ENCODE measurements at regions not wholly inside any gene's neighbourhood (a gene's known extent, or its start where the extent isn't known, plus 50 kb on each side); places are given as distances from the start of the nearest gene placed in this dataset.
"Not testable (repeated sequence)": the region's sequence is repeated elsewhere in the genome, so short reads cannot be mapped to it uniquely, and the experiment has no call there.

- H3K27me3 Mint-ChIP-seq (ENCODE audit: low read depth), result peaks cover 3% of the 10 kb centered on the region
- no peak for DNase-seq (ENCODE audit: low spot score in 2 of 2, unreplicated experiment in 2 of 2)
- no peaks in the 10 kb centered on the region for H3K36me3 Mint-ChIP-seq
- H3K4me3 Mint-ChIP-seq, result no peak overlapping the region
- no peaks in the 10 kb centered on the region for H3K9me3 Mint-ChIP-seq
- TF ChIP-seq CTCF (IDR thresholded peaks at IDR 0.05; ENCODE audit: unreplicated experiment), result no peak
- no peak overlapping the region for H3K27ac Mint-ChIP-seq
- H3K4me1 Mint-ChIP-seq, result no peaks in the 10 kb centered on the region
Measured at GRCh38 chr16:62732092-62732491, 695.9 kb upstream of the CDH8 start.

GRCh38 chr16:62724670-62725269, 688.5 kb upstream of the CDH8 start:
- not testable (repeated sequence) for DNase-seq (ENCODE audit: low spot score in 2 of 2, unreplicated experiment in 2 of 2); H3K4me3 Mint-ChIP-seq; H3K4me1 Mint-ChIP-seq

GRCh38 chr16:62720651-62721050, 684.4 kb upstream of the CDH8 start:
- Mint-ChIP-seq H3K9me3 (peaks cover 17% of the 10 kb centered on the region), H3K4me1 (no peaks in the 10 kb centered on the region), H3K4me3 (no peak overlapping the region), H3K36me3 (no peaks in the 10 kb centered on the region), H3K27me3 (ENCODE audit: low read depth) (no peaks in the 10 kb centered on the region), H3K27ac (no peak overlapping the region)
- no peak for TF ChIP-seq CTCF (IDR thresholded peaks at IDR 0.05; ENCODE audit: unreplicated experiment)
- no peak for DNase-seq (ENCODE audit: low spot score in 2 of 2, unreplicated experiment in 2 of 2)

More at GRCh38 chr16:62724670-62725269, 688.5 kb upstream of the CDH8 start:
- not testable (repeated sequence) for H3K27ac Mint-ChIP-seq; H3K27me3 Mint-ChIP-seq (ENCODE audit: low read depth); H3K36me3 Mint-ChIP-seq
- peaks cover 18% of the 10 kb centered on the region for H3K9me3 Mint-ChIP-seq

GRCh38 chr16:62717026-62717425, 680.8 kb upstream of the CDH8 start:
- H3K4me3 Mint-ChIP-seq, result no peak overlapping the region

GRCh38 chr16:62715701-62716100, 679.5 kb upstream of the CDH8 start:
- H3K4me3 Mint-ChIP-seq, result no peak overlapping the region
- no peak overlapping the region for H3K27ac Mint-ChIP-seq
- DNase-seq (ENCODE audit: low spot score in 2 of 2, unreplicated experiment in 2 of 2), result no peak
- no peaks in the 10 kb centered on the region for H3K4me1 Mint-ChIP-seq
- no peaks in the 10 kb centered on the region for H3K27me3 Mint-ChIP-seq (ENCODE audit: low read depth)
- H3K9me3 Mint-ChIP-seq, result peaks cover 8% of the 10 kb centered on the region
- no peak for TF ChIP-seq CTCF (IDR thresholded peaks at IDR 0.05; ENCODE audit: unreplicated experiment)
- no peaks in the 10 kb centered on the region for H3K36me3 Mint-ChIP-seq

More at GRCh38 chr16:62717026-62717425, 680.8 kb upstream of the CDH8 start:
- Mint-ChIP-seq H3K9me3 (peaks cover 8% of the 10 kb centered on the region), H3K4me1 (no peaks in the 10 kb centered on the region), H3K36me3 (no peaks in the 10 kb centered on the region), H3K27me3 (ENCODE audit: low read depth) (no peaks in the 10 kb centered on the region), H3K27ac (no peak overlapping the region)
- no peak for DNase-seq (ENCODE audit: low spot score in 2 of 2, unreplicated experiment in 2 of 2)
- TF ChIP-seq CTCF (IDR thresholded peaks at IDR 0.05; ENCODE audit: unreplicated experiment), result no peak

- Mint-ChIP-seq H3K27ac (no peak overlapping the region), H3K27me3 (ENCODE audit: low read depth) (peaks cover 2% of the 10 kb centered on the region), H3K4me1 (no peaks in the 10 kb centered on the region), H3K36me3 (no peaks in the 10 kb centered on the region), H3K9me3 (no peaks in the 10 kb centered on the region), H3K4me3 (no peak overlapping the region)
- no peak for DNase-seq (ENCODE audit: low spot score in 2 of 2, unreplicated experiment in 2 of 2)
- TF ChIP-seq CTCF (IDR thresholded peaks at IDR 0.05; ENCODE audit: unreplicated experiment), result no peak
Measured at GRCh38 chr16:62712566-62712965, 676.3 kb upstream of the CDH8 start.

Measured in mesothelial cell of epicardium (in vitro differentiated cells).